WTC11 (cell line): ENCODE measurements at regions not wholly inside any gene's neighbourhood (a gene's known extent, or its start where the extent isn't known, plus 50 kb on each side); places are given as distances from the start of the nearest gene placed in this dataset.

Experiments used
- CTCF ChIP-seq: fragments of 200-600 bp; IDR thresholded peaks from 2 replicates; pipeline ENCODE4 v1.8.0; 2022; ENCODE audit warnings: antibody characterized with exemption
- ETV6 ChIP-seq: sonication (generic); formaldehyde crosslinking; IDR thresholded peaks from 2 replicates; pipeline ENCODE4 v1.8.1; 2022; ENCODE audit warnings: mild to moderate bottlenecking, missing genetic modification reagents
- SMAD4 ChIP-seq: sonication (generic); formaldehyde crosslinking; IDR thresholded peaks from 2 replicates; pipeline ENCODE4 v1.8.0; 2022; ENCODE audit warnings: mild to moderate bottlenecking, missing genetic modification reagents
- USF2 ChIP-seq: sonication (generic); formaldehyde crosslinking; IDR thresholded peaks from 2 replicates; pipeline ENCODE4 v1.8.1; 2023; ENCODE audit warnings: mild to moderate bottlenecking, missing genetic modification reagents, moderate library complexity
- TF ChIP-seq, protein P1 (sequence below): sonication (generic); formaldehyde crosslinking; IDR thresholded peaks from 2 replicates; pipeline ENCODE4 v1.8.1; 2023; ENCODE audit warnings: mild to moderate bottlenecking, missing genetic modification reagents, borderline replicate concordance

- TF ChIP-seq SMAD4 (CRISPR knock-in tag) (no peak), CTCF (no peak), ETV6 (CRISPR knock-in tag) (no peak), USF2 (CRISPR knock-in tag) (no peak)
- TF ChIP-seq, protein P1, sequence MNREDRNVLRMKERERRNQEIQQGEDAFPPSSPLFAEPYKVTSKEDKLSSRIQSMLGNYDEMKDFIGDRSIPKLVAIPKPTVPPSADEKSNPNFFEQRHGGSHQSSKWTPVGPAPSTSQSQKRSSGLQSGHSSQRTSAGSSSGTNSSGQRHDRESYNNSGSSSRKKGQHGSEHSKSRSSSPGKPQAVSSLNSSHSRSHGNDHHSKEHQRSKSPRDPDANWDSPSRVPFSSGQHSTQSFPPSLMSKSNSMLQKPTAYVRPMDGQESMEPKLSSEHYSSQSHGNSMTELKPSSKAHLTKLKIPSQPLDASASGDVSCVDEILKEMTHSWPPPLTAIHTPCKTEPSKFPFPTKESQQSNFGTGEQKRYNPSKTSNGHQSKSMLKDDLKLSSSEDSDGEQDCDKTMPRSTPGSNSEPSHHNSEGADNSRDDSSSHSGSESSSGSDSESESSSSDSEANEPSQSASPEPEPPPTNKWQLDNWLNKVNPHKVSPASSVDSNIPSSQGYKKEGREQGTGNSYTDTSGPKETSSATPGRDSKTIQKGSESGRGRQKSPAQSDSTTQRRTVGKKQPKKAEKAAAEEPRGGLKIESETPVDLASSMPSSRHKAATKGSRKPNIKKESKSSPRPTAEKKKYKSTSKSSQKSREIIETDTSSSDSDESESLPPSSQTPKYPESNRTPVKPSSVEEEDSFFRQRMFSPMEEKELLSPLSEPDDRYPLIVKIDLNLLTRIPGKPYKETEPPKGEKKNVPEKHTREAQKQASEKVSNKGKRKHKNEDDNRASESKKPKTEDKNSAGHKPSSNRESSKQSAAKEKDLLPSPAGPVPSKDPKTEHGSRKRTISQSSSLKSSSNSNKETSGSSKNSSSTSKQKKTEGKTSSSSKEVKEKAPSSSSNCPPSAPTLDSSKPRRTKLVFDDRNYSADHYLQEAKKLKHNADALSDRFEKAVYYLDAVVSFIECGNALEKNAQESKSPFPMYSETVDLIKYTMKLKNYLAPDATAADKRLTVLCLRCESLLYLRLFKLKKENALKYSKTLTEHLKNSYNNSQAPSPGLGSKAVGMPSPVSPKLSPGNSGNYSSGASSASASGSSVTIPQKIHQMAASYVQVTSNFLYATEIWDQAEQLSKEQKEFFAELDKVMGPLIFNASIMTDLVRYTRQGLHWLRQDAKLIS (CRISPR knock-in tag), result no peak
These were observed 917.4 kb upstream of the POT1 start for GRCh38 chr7:125847055-125847454.
